Prostate gland (tissue), 2 donors: ENCODE measurements at regions not wholly inside any gene's neighbourhood (a gene's known extent, or its start where the extent isn't known, plus 50 kb on each side); places are given as distances from the start of the nearest gene placed in this dataset.

ENCODE experiments used
- POLR2A ChIP-seq: fragments of 450-650 bp; IDR thresholded peaks from one replicate; pipeline ENCODE4 v1.6.1; 2016; ENCODE audit warnings: antibody characterized with exemption, mild to moderate bottlenecking
- POLR2AphosphoS5 ChIP-seq: sonication (generic); formaldehyde crosslinking; IDR thresholded peaks from one replicate; pipeline ENCODE4 v1.6.1; 2017; ENCODE audit warnings: antibody characterized with exemption
- TF ChIP-seq, protein P1 (sequence below), 4 experiments: fragments of 200-600 bp in 2 of 4; fragments of 450-650 bp in 2 of 4; sonication (generic) in 2 of 4; IDR thresholded peaks; 1 replicate in 3 of 4; 2 replicates in 1 of 4; pipeline ENCODE4 v1.5.1; 2016 to 2019; ENCODE audit warnings: antibody characterized with exemption in 4 of 4, mild to moderate bottlenecking in 2 of 4, moderate library complexity in 2 of 4

DNA sequence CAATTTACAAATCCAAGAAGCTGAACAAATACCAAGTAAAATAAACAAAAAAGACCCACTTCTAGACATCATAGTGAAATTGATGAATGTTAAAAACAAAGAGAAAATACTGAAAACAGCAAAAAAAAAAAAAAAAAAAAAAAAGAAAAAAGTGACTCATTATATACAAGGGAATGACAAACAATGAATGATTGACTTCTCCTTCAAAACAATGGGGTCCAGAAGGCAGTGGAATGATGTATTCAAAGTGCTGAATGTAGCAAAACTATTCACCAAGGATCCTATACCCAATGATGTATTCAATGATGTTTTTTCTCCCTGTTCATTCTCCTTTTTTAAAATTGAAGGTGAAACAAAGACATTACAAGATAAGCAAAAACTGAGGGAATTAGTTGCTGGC, 650.0 kb downstream of the UTRN start:
- TF ChIP-seq, protein P1, sequence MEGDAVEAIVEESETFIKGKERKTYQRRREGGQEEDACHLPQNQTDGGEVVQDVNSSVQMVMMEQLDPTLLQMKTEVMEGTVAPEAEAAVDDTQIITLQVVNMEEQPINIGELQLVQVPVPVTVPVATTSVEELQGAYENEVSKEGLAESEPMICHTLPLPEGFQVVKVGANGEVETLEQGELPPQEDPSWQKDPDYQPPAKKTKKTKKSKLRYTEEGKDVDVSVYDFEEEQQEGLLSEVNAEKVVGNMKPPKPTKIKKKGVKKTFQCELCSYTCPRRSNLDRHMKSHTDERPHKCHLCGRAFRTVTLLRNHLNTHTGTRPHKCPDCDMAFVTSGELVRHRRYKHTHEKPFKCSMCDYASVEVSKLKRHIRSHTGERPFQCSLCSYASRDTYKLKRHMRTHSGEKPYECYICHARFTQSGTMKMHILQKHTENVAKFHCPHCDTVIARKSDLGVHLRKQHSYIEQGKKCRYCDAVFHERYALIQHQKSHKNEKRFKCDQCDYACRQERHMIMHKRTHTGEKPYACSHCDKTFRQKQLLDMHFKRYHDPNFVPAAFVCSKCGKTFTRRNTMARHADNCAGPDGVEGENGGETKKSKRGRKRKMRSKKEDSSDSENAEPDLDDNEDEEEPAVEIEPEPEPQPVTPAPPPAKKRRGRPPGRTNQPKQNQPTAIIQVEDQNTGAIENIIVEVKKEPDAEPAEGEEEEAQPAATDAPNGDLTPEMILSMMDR (IDR thresholded peaks at IDR 0.05), result no peak
- TF ChIP-seq POLR2AphosphoS5 (no peak), POLR2A (no peak)
